Left cardiac atrium (tissue), 4 donors: ENCODE measurements at regions not wholly inside any gene's neighbourhood (a gene's known extent, or its start where the extent isn't known, plus 50 kb on each side); places are given as distances from the start of the nearest gene placed in this dataset.
A peak's percentile ranks its signal among the peaks of the same experiment; 100 is the strongest.

Experiments used
- ATAC-seq, 2 donors: fragments of 200-7000 bp; cut with Tn5 transposase; one replicate each; pipeline ENCODE4 v1.9.1; 2020; ENCODE audit warnings: mild to moderate bottlenecking in 2 of 2, moderate library complexity in 2 of 2
- DNase-seq: peaks from one replicate; pipeline ENCODE4 v3.0.0-alpha.2; 2020
- intact Hi-C, 2 donors: fragments of 100-400 bp; cut with DNase I; formaldehyde crosslinking; loops; one replicate each; pipeline versions ENCODE4 v1.14.1 to v1.15.1; 2022 to 2023
- donor health status: DM: no; HTN: yes; CAD: no.
- donor health status: DM: no; HTN: yes; CAD: no; lungs with severe emphysema.
- donor health status: DM: yes; HTN: yes; CAD: no.
- donor health status: Dilated cardiomyopathy.

- intact Hi-C loops, result no loop called here
- no peak for DNase-seq
- ATAC-seq, result no peak
Measured at GRCh38 chr20:37643400-37643799, 50.4 kb upstream of the CTNNBL1 start.

GRCh38 chr20:37642246-37642645 is 51.6 kb upstream of the CTNNBL1 start:
- DNase-seq (no peak), ATAC-seq (no peak)
- intact Hi-C loops, result no loop called here

DNA sequence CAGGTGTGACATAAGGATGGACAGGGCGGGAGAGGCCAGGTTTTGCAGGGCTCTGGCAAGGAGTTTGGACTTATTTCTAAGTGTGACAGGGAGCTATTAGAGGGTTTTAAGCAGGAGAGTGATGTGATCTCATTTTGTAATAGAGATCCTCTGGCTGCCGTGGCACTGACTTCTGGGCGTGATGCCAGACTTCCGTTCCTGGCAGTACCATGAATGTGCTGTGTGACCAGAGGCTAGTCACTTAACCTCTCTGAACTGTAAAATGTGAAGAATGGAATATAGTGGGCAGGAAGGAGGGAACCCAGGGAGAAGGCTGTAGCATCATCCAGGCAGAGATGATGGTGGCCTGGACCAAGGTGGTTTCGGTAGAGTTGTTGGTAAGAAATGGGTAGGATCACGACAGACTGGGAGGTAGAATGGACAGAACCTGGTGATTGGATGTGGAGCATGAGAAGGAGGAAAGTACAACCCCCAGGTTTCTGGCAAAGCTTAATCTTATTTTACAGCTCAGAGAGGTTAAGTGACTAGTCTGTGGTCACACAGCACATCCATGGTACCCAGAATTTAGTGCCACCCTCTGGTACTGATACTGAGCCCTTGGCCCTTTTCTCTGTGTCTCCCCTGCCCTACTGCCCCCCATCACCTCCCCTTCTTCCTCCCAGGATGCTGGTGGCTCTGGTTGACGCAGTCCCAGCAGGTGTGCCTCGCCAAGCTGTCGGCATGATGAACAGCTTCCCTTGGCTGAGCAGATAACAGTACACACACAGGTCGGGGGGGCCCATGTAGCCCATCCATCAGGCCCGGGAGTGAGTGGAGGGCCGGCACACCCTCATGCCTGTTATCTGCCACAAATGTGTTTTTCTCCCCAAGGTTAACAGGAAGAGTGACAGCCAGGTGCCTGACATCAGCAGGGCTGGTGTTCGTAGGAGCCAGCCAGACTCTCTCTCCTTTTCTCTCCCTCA is 52.9 kb upstream of the CTNNBL1 start:
- intact Hi-C loops, result no loop called here
- DNase-seq (no peak), ATAC-seq (no peak)

- intact Hi-C loops, result no loop called here
- no peak for ATAC-seq
- no peak for DNase-seq
Measured at GRCh38 chr20:37638527-37638926, 55.3 kb upstream of the CTNNBL1 start.

DNA sequence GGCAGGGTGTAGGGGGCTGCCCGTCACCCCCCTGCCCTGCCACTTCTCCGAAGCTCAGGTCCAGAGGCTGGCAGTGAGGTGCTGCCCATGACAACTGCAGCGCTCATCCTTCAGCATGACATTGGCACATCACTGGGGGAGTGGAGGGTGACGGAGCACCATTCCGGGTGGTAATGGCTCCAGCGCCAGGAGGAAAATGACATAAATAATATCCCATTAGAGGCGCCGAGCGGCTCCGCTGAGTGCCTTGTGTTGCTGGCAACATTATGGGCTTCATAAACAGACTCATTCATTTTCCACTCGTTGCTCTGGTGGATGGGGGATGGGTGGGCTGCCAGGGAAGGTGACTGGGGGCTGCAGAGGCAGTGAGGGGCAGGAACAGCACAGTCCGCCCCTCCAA is 56.9 kb upstream of the CTNNBL1 start:
- intact Hi-C loops, result no loop called here
- DNase-seq (no peak), ATAC-seq (no peak)

DNA sequence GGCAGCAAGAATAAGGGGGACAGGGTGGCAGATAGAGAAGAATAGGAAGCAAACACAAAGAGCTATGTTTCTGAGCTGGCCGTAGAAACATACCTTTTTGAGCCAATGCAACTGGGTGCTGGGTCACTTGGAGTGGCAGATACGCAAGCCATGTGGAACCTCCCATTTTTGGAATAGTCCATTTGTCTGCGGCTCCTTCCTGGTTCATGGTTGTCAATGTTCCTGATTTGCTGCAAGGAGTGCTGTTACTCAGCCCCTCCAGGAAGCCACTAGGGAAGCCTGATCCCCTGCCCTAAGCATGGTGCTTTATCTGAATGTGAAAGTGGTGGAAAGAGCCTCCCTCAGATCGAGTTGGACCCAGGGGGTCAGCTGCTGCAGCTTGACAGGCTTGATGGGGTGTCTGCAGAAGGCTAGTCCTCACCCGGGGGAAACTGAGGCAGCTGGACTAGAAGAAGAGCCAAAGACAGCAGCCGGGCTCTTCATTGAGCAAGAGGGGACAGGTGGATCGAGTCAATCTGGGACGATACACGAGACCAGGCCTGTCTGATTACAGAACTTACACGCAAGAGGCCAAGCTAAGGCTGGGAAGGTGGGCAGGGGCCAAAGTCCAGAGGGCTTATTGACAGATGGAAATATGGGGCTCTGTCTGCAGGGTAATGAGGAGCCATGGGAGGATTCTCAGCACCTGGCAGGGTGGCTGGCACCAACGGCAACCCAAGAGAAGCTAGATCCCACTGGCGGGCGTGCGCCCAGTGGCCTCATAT is 57.4 kb upstream of the CTNNBL1 start:
- DNase-seq (no peak), ATAC-seq (no peak)
- intact Hi-C loops, result no loop called here

GRCh38 chr20:37630993-37631392 is 62.8 kb upstream of the CTNNBL1 start:
- DNase-seq (no peak), ATAC-seq (no peak)
- intact Hi-C loops, result no loop called here

DNA sequence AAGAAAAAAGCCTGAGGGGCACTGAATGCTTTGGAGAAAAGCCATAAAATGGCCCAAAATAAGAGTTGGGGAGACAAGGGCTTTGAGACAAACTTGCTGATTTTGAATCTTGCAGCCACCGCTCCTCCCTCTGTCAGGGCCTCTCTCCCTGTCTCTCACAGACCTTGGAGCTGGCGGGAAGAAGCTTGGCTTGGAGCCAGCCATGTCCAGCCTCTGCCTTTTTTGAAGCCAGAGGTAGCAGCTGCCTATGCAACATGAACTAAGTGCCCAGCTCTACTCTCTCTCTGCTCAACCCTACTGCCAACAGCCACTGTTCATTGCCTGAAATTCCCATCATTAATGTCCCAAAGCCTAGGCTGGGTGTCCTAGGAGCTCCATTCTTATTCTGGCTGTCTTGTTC is 63.7 kb upstream of the CTNNBL1 start:
- no peak for ATAC-seq
- DNase-seq, result no peak
- intact Hi-C loops, result no loop called here

DNA sequence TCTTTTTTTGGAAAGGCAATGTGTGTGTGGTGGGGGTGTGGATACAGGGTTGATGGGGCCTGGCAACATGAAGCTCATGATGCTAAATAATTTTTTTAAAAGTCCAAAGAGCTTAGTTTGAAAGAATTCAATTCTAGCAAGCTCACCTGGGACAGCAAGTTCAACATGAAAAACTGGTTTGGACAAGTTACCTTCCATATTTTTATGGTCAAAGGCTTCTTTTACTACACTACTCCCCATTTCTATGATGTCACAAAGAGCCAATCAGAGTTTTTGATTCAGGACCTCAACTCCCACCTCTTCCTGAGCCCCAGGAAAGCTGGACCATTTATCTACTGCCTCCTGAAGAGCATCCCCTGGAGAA is 66.1 kb upstream of the CTNNBL1 start:
- ATAC-seq, result no peak
- no peak for DNase-seq
- intact Hi-C loops, result no loop called here

DNA sequence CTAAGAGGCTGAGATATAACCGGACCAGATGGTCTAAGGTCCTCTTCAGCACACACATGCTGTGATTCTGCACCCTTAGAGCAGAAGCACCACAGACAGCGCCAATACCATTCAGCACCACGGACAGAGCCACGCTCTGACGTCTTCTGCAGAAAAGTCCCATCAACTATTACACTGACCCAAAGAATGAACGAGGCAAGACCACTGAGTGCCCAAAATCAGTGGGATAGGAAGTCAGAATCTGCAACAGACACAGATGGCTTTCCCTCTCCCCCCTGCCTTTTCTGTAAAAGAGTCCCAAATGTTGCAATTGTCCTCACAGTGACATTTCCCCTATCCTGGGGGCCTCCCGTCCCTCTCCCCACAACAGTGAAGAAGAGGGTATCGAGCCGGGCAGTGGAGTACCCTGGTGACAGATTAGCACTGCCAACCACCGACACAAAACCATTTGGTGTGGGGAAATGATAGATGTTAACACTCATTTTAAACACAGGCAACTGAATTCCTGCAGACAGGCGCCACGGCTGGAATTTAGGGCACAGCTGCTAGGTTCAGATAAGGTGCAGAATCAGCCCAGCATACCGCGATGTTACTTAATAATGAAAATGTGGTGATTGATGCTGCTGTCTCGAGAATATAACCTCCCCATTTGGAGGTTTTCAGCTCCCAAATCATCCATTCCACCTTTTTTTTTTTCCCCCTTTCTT is 66.6 kb upstream of the CTNNBL1 start:
- intact Hi-C loops, result no loop called here
- peak; percentile 64 for DNase-seq
- ATAC-seq, result peak; percentile 73 to 84

- no peak for ATAC-seq
- intact Hi-C loops, result no loop called here
- DNase-seq, result no peak
Measured at GRCh38 chr20:37624963-37625362, 68.9 kb upstream of the CTNNBL1 start.

DNA sequence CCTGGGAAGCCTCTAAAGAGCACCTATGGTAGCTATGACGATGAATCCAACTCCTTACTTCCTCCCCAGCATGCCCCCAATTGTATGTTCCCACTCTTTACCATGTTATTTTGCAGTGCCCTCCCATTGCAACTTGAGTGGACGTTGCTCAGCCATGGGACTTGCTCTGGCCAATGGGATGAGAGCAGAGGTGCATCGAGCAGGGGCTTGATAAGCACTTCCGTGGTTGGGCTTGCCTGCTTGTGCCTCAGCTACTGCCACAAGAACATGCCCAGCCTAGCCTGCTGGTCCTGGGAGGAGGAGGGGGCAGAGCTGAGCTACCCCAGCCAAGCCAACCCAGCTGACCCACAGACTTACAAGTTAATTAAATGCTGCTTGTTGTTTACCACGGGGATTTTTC is 71.1 kb upstream of the CTNNBL1 start:
- intact Hi-C loops, result no loop called here
- no peak for DNase-seq
- no peak for ATAC-seq

DNA sequence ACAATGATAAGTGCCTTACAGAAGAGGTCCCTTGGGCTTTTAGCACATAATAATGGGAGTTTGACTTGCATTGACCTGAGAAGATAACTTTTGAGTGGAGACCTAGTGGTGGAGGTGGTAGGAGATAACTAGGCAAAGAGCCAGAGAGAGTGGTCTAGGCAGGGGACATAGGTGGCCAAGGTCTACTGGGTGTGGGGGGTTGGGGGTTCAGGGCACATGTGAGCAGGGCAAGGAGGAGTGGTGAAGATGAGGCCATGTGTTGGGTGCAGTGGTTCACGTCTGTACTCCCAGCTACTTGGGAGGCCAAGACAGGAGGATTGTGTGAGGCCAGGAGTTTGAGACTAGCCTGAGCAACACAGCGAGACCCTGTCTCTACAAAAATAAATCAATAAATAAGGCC is 74.3 kb upstream of the CTNNBL1 start:
- intact Hi-C loops, result no loop called here
- no peak for DNase-seq
- no peak for ATAC-seq

- DNase-seq, result no peak
- no peak for ATAC-seq
- intact Hi-C loops, result no loop called here
Measured at GRCh38 chr20:37616110-37616425, 77.8 kb upstream of the CTNNBL1 start.

DNA sequence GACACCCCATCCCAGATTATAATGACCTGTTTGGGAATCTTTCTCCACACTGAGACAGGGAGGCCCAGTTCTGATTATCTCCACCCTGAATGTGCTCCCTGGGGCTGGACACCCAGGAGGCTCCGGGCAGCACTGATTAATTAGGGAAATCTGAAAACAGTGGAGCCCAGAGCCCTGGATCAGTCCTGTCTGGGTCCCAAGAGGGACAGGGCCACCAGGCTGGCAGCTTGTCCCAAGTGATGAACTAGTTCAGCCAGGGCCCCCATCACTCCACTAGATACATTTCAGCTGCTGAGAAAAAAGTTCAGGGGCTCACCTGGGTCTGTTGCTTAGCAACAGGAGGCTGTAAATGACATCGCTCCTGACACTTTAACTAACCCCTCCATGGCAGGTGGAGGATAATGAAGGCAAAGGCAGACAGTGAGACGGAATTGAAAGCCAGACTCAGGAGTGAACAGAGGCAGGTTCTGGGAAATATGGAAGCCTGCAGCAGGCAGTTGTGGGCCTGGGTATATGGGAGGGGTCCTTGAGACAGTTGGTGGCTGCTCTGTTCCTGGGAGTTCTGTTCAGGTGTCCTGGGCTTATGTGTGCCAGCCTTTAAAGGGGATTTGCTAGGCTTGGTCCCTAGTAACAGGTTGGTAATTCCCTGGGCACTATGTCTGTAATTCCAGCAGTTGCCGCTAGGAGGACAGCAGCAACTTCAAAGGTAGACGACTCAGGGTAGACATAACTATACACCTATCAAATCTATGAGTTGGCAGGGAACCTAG is 78.3 kb upstream of the CTNNBL1 start:
- ATAC-seq (peak in 1 of 2 donors; percentile 52), DNase-seq (no peak)
- intact Hi-C loops, result no loop called here

GRCh38 chr20:37611852-37612251 is 82.0 kb upstream of the CTNNBL1 start:
- intact Hi-C loops, result no loop called here

DNA sequence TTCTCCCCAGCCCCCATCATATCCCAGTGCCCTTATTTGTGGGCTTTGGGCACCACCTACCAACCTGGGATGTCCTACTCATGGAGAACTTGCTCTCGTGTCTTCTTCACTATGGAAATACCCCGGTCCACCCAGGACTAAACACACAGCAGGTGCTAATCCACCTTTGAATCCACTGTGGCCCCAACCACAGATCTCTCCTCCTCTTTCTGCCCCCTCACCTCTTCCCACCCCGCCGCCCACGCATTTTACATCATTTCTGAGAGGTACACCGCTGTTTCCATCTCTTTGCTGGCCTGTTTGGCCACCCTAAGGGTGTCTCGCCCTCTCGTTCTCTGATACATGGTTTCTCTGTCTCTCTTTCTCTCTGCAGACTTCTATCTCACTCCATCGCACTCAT is 82.5 kb upstream of the CTNNBL1 start:
- no peak for ATAC-seq
- intact Hi-C loops, result no loop called here
- DNase-seq, result no peak

More at GRCh38 chr20:37611852-37612251, 82.0 kb upstream of the CTNNBL1 start:
- no peak for ATAC-seq
- no peak for DNase-seq

GRCh38 chr20:37610203-37610798 is 82.6 kb upstream of the BLCAP start:
- intact Hi-C loops, result no loop called here
- no peak for DNase-seq
- no peak for ATAC-seq

GRCh38 chr20:37602634-37603033 is 75.0 kb upstream of the BLCAP start:
- ATAC-seq (no peak), DNase-seq (no peak)
- intact Hi-C loops, result no loop called here
